H1 (cell line): ENCODE measurements at regions not wholly inside any gene's neighbourhood (a gene's known extent, or its start where the extent isn't known, plus 50 kb on each side); places are given as distances from the start of the nearest gene placed in this dataset.

Experiments used
- BCL11A ChIP-seq, 2 experiments: IDR thresholded peaks; one replicate each; pipeline ENCODE4 v1.6.1; 2011; ENCODE audit warnings: low read depth in 2 of 2, low read length in 2 of 2, mild to moderate bottlenecking in 2 of 2
- BRCA1 ChIP-seq: IDR thresholded peaks from 2 replicates; pipeline ENCODE4 v1.6.1; 2012; ENCODE audit warnings: low read depth, low read length, improper control_type of control experiment
- CTCF ChIP-seq, 3 experiments: IDR thresholded peaks; 1 replicate in 2 of 3; 2 replicates in 1 of 3; pipeline versions ENCODE4 v1.5.1 to v1.6.1; 2011; ENCODE audit warnings: low read length in 3 of 3, mild to moderate bottlenecking in 3 of 3, inconsistent platforms in 2 of 3, low read depth in 1 of 3, moderate library complexity in 1 of 3; ENCODE audit not compliant: insufficient read depth in 1 of 3; ENCODE audit errors: control extremely low read depth in 1 of 3
- EZH2 ChIP-seq: fragments of 200-600 bp; sonication (generic); IDR thresholded peaks from 2 replicates; pipeline ENCODE4 v1.7.1; 2012; ENCODE audit warnings: low read depth, mild to moderate bottlenecking, moderate library complexity, low read length, inconsistent platforms; ENCODE audit not compliant: severe bottlenecking
- GTF2F1 ChIP-seq: IDR thresholded peaks from 2 replicates; pipeline ENCODE4 v1.6.1; 2012; ENCODE audit warnings: low read depth, low read length, improper control_type of control experiment, borderline replicate concordance
- KDM5A ChIP-seq: fragments of 200-600 bp; IDR thresholded peaks from 2 replicates; pipeline ENCODE4 v1.7.1; 2012; ENCODE audit warnings: mild to moderate bottlenecking, low read length, inconsistent platforms, mixed read lengths
- MAX ChIP-seq: IDR thresholded peaks from 2 replicates; pipeline ENCODE4 v1.6.1; 2012; ENCODE audit warnings: inconsistent platforms
- POLR2A ChIP-seq, 2 experiments: IDR thresholded peaks; 1 replicate in 1 of 2; 2 replicates in 1 of 2; pipeline ENCODE4 v1.6.1; 2011; ENCODE audit warnings: low read depth in 2 of 2, low read length in 2 of 2, mild to moderate bottlenecking in 2 of 2; ENCODE audit errors: control extremely low read depth in 1 of 2
- POLR2AphosphoS5 ChIP-seq: IDR thresholded peaks from 2 replicates; pipeline ENCODE4 v1.6.1; 2011; ENCODE audit warnings: low read depth, low read length
- SRF ChIP-seq: IDR thresholded peaks from 2 replicates; pipeline ENCODE4 v1.6.1; 2011; ENCODE audit warnings: mild to moderate bottlenecking, low read depth, low read length, moderate library complexity

DNA sequence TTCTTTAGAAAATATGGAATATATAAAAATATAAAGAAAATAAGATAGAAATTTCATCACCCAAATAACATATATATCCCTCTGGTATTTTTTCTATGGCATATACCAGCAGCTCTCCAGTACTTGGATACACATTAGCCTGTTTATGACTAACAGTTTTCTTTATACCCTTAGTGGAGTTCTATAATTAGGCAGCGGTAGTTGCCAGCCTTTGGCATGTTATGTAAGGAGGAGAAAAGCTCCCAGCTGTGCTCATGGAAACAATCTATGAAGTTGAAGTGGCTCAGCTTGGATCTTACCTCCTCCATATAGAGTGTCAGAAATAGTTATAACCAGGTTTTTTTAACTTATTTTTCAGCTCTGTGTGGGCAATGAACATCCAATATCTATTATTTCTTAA lies 1636.8 kb downstream of the AMY1C start:
- TF ChIP-seq EZH2 (no peak), CTCF (IDR thresholded peaks at IDR 0.05; ENCODE audit: control extremely low read depth in 1 of 3, insufficient read depth in 1 of 3, low read depth in 1 of 3, low read length in 3 of 3) (no peak), POLR2AphosphoS5 (no peak), POLR2A (IDR thresholded peaks at IDR 0.05; ENCODE audit: control extremely low read depth in 1 of 2, low read depth in 2 of 2, low read length in 2 of 2) (no peak), SRF (no peak), BRCA1 (no peak), MAX (no peak), GTF2F1 (no peak), BCL11A (IDR thresholded peaks at IDR 0.05; ENCODE audit: low read depth in 2 of 2, low read length in 2 of 2) (no peak), KDM5A (no peak)
